Tibial nerve (tissue), 4 donors: ENCODE measurements at regions not wholly inside any gene's neighbourhood (a gene's known extent, or its start where the extent isn't known, plus 50 kb on each side); places are given as distances from the start of the nearest gene placed in this dataset.
"Not testable (repeated sequence)": the region's sequence is repeated elsewhere in the genome, so short reads cannot be mapped to it uniquely, and the experiment has no call there.

Experiments
- DNase-seq, 2 donors: peaks; one replicate each; pipeline ENCODE4 v3.0.0-alpha.2; 2019; ENCODE audit warnings: low spot score in 2 of 2
- H3K27ac ChIP-seq, 4 donors: fragments of 200-600 bp; sonication (generic) in 3 of 4; one replicate each; pipeline ENCODE4 v1.5.1; 2017 to 2019; ENCODE audit warnings: mild to moderate bottlenecking in 1 of 4
- H3K27me3 ChIP-seq, 2 donors: fragments of 200-600 bp; sonication (generic) in 1 of 2; one replicate each; pipeline versions ENCODE4 v1.5.1 to v1.6.0; 2017 to 2019
- H3K36me3 ChIP-seq, 3 donors: fragments of 200-600 bp; sonication (generic); one replicate each; pipeline ENCODE4 v1.5.1; 2018 to 2019
- H3K4me1 ChIP-seq, 4 donors: fragments of 200-600 bp; sonication (generic) in 3 of 4; one replicate each; pipeline ENCODE4 v1.5.1; 2017 to 2019
- H3K4me3 ChIP-seq, 4 donors: fragments of 200-600 bp; sonication (generic) in 3 of 4; one replicate each; pipeline ENCODE4 v1.5.1; 2017 to 2019; ENCODE audit warnings: mild to moderate bottlenecking in 1 of 4, moderate library complexity in 1 of 4
- H3K9me3 ChIP-seq, 4 donors: fragments of 200-600 bp; sonication (generic) in 3 of 4; one replicate each; pipeline ENCODE4 v1.5.1; 2017 to 2019
- EP300 ChIP-seq, 2 donors: sonication (generic); formaldehyde crosslinking; IDR thresholded peaks; one replicate each; pipeline ENCODE4 v1.6.1; 2017; ENCODE audit warnings: antibody characterized with exemption in 2 of 2, mild to moderate bottlenecking in 1 of 2
- POLR2A ChIP-seq, 2 donors: fragments of 450-650 bp; IDR thresholded peaks; one replicate each; pipeline ENCODE4 v1.6.1; 2017; ENCODE audit warnings: antibody characterized with exemption in 2 of 2, mild to moderate bottlenecking in 2 of 2, moderate library complexity in 2 of 2
- WGBS, 2 donors: methylation state at CpG; one replicate each; pipeline ENCODE4 v1.1.5; 2018; 5-methylcytosine and 5-hydroxymethylcytosine counted together
- TF ChIP-seq, protein P1 (sequence below), 5 experiments: fragments of 200-600 bp in 3 of 5; fragments of 450-650 bp in 2 of 5; sonication (generic) in 3 of 5; IDR thresholded peaks; one replicate each; pipeline ENCODE4 v1.5.1; 2016 to 2019; ENCODE audit warnings: antibody characterized with exemption in 5 of 5, mild to moderate bottlenecking in 3 of 5, moderate library complexity in 2 of 5

DNA sequence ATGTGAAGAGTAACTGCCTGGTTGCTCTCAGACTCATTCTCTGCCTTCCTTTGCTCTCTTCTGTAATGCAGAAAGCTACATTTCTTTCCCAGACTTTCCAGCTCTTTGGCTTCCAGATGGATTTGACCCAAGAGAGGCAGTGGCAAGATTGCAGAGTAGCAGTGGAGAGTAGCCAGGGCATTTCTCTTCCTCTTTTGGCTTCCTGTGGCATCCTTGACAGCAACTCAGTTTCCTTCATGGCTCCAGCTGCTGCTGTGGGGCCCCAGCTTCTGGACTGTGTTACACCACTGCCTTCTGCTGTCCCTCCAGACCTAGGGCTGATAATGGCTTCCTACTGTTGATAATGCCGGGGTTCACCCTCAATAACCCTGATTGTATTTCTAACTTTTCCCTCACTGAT, 469.4 kb upstream of the SPRED2 start:
- WGBS, 2 donors = 64 to 74% methylated on average over 1 of the region's 1 CpG
- Histone ChIP-seq H3K9me3 (peaks cover 0 to 7% (median 3%) of the 10 kb centered on the region in 4 donors), H3K4me3 (no peak overlapping the region), H3K36me3 (no peaks in the 10 kb centered on the region), H3K27me3 (no peaks in the 10 kb centered on the region), H3K4me1 (no peaks in the 10 kb centered on the region), H3K27ac (no peak overlapping the region)
- TF ChIP-seq EP300 (IDR thresholded peaks at IDR 0.05) = no peak
- TF ChIP-seq POLR2A (IDR thresholded peaks at IDR 0.05) = no peak
- TF ChIP-seq, protein P1, sequence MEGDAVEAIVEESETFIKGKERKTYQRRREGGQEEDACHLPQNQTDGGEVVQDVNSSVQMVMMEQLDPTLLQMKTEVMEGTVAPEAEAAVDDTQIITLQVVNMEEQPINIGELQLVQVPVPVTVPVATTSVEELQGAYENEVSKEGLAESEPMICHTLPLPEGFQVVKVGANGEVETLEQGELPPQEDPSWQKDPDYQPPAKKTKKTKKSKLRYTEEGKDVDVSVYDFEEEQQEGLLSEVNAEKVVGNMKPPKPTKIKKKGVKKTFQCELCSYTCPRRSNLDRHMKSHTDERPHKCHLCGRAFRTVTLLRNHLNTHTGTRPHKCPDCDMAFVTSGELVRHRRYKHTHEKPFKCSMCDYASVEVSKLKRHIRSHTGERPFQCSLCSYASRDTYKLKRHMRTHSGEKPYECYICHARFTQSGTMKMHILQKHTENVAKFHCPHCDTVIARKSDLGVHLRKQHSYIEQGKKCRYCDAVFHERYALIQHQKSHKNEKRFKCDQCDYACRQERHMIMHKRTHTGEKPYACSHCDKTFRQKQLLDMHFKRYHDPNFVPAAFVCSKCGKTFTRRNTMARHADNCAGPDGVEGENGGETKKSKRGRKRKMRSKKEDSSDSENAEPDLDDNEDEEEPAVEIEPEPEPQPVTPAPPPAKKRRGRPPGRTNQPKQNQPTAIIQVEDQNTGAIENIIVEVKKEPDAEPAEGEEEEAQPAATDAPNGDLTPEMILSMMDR (IDR thresholded peaks at IDR 0.05) = no peak
- no peak for DNase-seq

DNA sequence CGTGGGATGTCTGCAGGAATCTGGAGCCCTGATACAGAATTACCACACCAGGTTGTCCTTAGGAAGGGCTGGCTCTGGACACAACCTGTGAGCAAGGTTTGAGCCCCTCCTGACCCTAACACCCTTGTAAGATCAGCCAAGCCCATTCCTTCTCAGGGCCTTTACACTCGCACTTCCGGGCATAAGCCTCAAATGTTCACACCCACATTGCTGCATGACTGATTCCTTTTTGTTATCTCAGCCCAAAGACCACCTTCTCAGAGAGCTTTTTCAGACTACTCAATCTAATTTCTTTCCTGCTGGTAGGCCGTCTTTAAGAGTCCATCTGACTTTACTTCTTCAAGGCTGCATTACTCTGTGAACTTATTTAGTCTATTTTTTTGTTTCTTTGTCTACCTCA, 464.0 kb upstream of the SPRED2 start:
- no peaks in the 10 kb centered on the region for H3K36me3 ChIP-seq

DNA sequence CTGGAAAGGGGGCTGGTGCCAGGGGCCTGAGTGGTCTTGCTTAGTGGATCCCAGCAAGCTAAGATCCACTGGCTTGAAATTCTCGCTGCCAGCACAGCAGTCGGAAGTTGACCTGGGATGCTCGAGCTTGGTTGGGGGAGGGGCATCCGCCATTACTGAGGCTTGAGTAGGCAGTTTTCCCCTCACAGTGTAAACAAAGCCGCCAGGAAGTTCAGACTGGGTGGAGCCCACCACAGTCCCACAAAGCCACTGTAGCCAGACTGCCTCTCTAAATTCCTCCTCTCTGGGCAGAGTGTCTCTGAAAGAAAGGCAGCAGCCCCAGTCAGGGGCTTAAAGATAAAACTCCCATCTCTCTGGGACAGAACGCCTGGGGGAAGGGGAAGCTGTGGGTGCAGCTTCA, 457.7 kb upstream of the SPRED2 start:
- not testable (repeated sequence) for DNase-seq

More for the DNA sequence above, 464.0 kb upstream of the SPRED2 start:
- DNase-seq = no peak
- TF ChIP-seq POLR2A (IDR thresholded peaks at IDR 0.05) (no peak), EP300 (IDR thresholded peaks at IDR 0.05) (no peak)
- TF ChIP-seq, protein P1 (IDR thresholded peaks at IDR 0.05) = no peak
- H3K4me3 ChIP-seq = no peak overlapping the region
- no peaks in the 10 kb centered on the region for H3K4me1 ChIP-seq
- 95 to 96% methylated on average over 4 of the region's 4 CpGs for WGBS, 2 donors
- no peaks in the 10 kb centered on the region for H3K27me3 ChIP-seq
- H3K27ac ChIP-seq = no peak overlapping the region
- no peaks in the 10 kb centered on the region for H3K9me3 ChIP-seq

DNA sequence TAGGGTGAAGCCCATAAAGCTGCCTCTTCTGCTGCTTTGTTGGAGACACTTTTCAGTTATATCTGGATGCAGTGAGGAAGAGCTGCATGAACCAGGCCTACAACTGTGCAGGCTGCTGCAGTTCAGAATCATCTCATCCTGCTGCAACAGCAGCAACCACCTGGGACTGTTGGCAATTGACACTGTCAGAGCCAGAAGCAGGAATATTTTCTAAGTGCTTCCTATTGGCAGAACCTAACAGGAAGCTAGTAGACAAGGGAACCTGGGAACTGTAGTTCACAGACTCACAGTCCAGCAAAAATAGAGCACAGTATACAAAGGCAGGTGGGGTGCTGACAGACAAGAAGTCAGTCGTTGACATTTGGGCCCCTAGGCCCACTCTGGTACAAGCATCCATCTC, 452.9 kb upstream of the SPRED2 start:
- H3K4me1 ChIP-seq = no peaks in the 10 kb centered on the region
- no peak overlapping the region for H3K4me3 ChIP-seq
- no peak for DNase-seq
- TF ChIP-seq POLR2A (IDR thresholded peaks at IDR 0.05) = no peak
- TF ChIP-seq, protein P1 (IDR thresholded peaks at IDR 0.05) = no peak
- TF ChIP-seq EP300 (IDR thresholded peaks at IDR 0.05) = no peak
- no peak overlapping the region for H3K27ac ChIP-seq
- no peaks in the 10 kb centered on the region for H3K36me3 ChIP-seq
- H3K9me3 ChIP-seq = peaks cover 0 to 6% (median 0%) of the 10 kb centered on the region in 4 donors
- WGBS, 2 donors = 65% methylated on average over 1 of the region's 1 CpG
- H3K27me3 ChIP-seq = no peaks in the 10 kb centered on the region

More for the DNA sequence above, 457.7 kb upstream of the SPRED2 start:
- not testable (repeated sequence) for H3K4me3 ChIP-seq, H3K27me3 ChIP-seq, H3K4me1 ChIP-seq, H3K36me3 ChIP-seq, H3K27ac ChIP-seq
- 39 to 47% methylated on average over 5 to 6 of the region's 6 CpGs for WGBS, 2 donors
- peaks cover 0 to 11% (median 0%) of the 10 kb centered on the region in 4 donors for H3K9me3 ChIP-seq

DNA sequence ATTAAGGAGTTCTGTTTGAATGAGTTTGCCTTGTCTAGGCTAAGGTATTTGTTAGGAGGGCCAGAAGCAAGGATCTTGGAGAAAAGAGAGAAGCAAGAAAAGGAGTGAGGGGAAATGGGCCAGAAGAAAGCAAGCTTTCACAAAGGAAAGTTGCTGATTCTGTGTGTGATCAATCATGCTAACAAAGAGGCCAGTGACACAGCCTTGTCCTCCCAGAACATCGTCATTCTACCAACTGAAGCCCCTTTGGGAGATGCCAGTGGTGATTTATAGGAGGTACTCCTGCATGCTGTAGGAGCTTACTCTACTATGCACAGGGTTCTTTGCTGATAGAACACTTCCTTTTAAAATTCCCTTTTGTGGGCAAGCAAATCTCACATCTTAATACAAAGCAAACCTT, 449.2 kb upstream of the SPRED2 start:
- TF ChIP-seq, protein P1 (IDR thresholded peaks at IDR 0.05) = no peak
- no peak for TF ChIP-seq EP300 (IDR thresholded peaks at IDR 0.05)
- no peak for TF ChIP-seq POLR2A (IDR thresholded peaks at IDR 0.05)
- H3K36me3 ChIP-seq = no peaks in the 10 kb centered on the region
- no peaks in the 10 kb centered on the region for H3K9me3 ChIP-seq
- WGBS, 2 donors = 46 to 50% methylated on average over 1 of the region's 1 CpG
- no peak overlapping the region for H3K4me3 ChIP-seq
- H3K27ac ChIP-seq = no peak overlapping the region
- no peaks in the 10 kb centered on the region for H3K27me3 ChIP-seq
- no peaks in the 10 kb centered on the region for H3K4me1 ChIP-seq
- DNase-seq = no peak

DNA sequence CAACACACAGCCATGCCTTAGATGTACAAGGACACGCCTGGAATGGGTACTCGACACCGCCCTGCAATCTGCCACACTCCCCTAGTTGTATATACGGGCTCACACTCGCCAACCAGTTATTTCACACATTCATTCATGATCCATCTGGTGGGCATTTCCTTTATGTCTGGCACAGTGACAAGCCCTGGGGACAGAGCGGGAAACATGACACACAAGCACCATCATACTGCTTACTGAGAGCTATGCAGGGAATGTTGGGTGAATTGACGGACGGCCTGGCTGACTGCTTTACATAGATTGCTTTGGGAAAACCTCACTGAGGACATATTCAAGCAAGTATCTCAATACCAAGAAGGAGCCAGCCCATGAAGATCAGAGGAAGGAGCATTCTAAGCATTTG, 448.0 kb upstream of the SPRED2 start:
- WGBS, 2 donors = 54 to 77% methylated on average over 8 of the region's 8 CpGs
- H3K27me3 ChIP-seq = no peaks in the 10 kb centered on the region
- no peak for DNase-seq
- no peak overlapping the region for H3K27ac ChIP-seq
- no peaks in the 10 kb centered on the region for H3K9me3 ChIP-seq
- no peaks in the 10 kb centered on the region for H3K4me1 ChIP-seq
- no peaks in the 10 kb centered on the region for H3K36me3 ChIP-seq
- TF ChIP-seq, protein P1 (IDR thresholded peaks at IDR 0.05) = no peak
- no peak for TF ChIP-seq EP300 (IDR thresholded peaks at IDR 0.05)
- no peak for TF ChIP-seq POLR2A (IDR thresholded peaks at IDR 0.05)
- no peak overlapping the region for H3K4me3 ChIP-seq
